AG09319 (cell line): ENCODE measurements at regions not wholly inside any gene's neighbourhood (a gene's known extent, or its start where the extent isn't known, plus 50 kb on each side); places are given as distances from the start of the nearest gene placed in this dataset.

ENCODE experiments used
- DNase-seq: peaks from one replicate; pipeline ENCODE4 v3.0.0-alpha.2; 2010; ENCODE audit warnings: low read depth; ENCODE audit errors: extremely low read depth
- CTCF ChIP-seq: IDR thresholded peaks from 2 replicates; pipeline ENCODE4 v1.5.1; 2011; ENCODE audit warnings: low read depth, mild to moderate bottlenecking, inconsistent platforms, low read length, moderate library complexity

DNA sequence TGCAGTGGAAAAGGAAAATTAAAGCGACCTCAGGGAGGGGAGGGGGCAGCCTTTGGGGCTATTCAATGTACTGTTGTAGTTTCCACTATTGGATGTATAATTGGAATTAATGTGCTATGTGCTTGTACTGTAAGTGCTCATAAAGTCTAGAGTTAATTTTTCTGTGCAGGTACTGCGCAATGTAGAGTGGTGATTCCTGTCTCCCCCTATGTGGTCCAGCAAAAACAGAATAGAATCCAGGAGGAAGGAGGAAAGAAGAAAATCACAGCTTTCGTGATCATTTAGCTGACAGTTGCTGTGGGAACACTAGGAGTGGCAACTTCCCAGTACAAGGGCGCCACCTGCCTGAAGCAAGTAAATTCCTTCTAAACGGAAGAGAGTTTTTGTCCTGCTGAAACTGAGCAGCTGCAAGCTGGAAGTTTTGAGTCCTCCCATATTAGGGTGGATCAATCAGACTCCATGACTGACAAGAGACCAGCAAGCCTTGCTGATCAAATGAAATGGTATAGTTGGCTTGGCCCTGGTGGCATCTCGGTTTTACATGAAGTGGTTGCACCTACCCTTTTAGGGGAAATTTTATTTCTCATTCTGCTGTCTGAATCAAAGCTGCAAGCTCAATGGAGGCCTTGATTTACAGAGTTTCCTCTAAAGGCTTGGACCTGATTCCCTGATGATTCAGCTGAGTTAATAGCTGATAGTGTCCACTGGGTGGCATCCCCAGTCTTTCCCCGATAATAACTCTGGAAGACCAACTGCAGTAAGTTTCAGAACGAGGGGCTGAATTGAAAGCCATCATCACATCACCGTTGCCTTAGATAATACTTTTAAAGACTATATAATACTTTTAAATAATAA lies 299.8 kb downstream of the HGF start:
- no peak for DNase-seq
- TF ChIP-seq CTCF, result peak; percentile 81

GRCh38 chr7:81469153-81469868 lies 300.5 kb downstream of the HGF start:
- no peak for DNase-seq
- TF ChIP-seq CTCF, result no peak

GRCh38 chr7:81468526-81468925 lies 301.3 kb downstream of the HGF start:
- DNase-seq, result no peak
- TF ChIP-seq CTCF, result no peak

DNA sequence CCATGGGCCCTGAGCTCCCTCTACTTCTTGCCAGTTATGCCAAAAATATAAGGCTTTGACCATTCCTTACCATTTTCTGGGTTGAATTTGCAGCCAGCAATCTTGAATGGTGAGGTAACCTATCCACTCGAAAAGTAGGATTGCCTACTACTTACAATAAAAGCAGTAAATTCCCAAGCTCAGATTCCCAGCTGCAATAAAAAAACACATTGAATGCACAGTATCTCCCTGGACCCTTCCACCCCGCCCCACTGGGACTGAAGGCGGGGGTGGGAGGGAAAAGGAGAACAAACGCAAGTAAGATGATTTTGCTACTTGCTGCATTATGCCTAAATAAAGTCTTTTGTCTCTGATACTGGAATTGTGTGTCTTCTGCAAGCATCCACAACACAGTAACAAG lies 301.9 kb downstream of the HGF start:
- no peak for TF ChIP-seq CTCF
- DNase-seq, result no peak

GRCh38 chr7:81462672-81463071 lies 307.2 kb downstream of the HGF start:
- no peak for DNase-seq
- no peak for TF ChIP-seq CTCF

DNA sequence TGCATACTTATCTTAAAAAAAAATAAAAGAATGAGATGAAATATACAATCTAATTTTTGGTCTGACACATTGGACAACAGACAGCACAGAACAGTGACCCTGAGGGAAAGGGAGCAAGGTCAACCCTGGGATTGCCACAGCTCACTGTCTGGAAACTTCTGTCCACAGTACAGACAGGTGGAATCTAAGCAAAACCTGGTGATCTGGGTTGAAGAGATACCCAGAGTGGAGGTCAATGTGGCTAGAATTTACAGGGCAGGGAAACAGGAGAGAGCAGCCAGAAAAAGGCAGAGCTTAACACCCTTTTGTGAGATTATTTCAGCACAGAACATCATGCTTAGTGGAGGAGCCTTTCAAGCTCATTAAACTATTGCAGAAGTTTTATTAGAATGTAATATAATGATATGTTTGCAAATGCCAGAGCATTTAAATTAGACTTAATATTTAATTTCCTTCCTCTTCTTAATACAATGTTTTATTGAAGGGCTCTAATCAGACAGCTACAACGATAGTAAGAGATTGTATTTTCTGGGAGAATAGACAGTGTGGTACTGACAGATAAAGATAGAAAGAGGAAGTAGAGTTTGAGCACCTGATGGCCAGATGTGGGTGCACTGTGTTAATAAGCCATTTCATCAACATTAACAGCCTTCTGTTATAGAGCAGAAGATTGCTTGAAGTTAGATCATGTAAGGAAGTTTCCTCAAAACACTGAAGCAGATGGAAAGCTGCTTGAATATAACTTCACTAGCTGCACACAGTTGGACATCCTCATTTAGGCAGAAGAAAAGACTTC lies 309.4 kb downstream of the HGF start:
- no peak for DNase-seq
- TF ChIP-seq CTCF, result no peak
